HG03196 (cell line): ENCODE measurements at regions not wholly inside any gene's neighbourhood (a gene's known extent, or its start where the extent isn't known, plus 50 kb on each side); places are given as distances from the start of the nearest gene placed in this dataset.

Experiments
- ATAC-seq: cut with Tn5 transposase; IDR thresholded peaks from one replicate; pipeline ENCODE4 v1.9.1; 2021; ENCODE audit not compliant: unreplicated experiment

DNA sequence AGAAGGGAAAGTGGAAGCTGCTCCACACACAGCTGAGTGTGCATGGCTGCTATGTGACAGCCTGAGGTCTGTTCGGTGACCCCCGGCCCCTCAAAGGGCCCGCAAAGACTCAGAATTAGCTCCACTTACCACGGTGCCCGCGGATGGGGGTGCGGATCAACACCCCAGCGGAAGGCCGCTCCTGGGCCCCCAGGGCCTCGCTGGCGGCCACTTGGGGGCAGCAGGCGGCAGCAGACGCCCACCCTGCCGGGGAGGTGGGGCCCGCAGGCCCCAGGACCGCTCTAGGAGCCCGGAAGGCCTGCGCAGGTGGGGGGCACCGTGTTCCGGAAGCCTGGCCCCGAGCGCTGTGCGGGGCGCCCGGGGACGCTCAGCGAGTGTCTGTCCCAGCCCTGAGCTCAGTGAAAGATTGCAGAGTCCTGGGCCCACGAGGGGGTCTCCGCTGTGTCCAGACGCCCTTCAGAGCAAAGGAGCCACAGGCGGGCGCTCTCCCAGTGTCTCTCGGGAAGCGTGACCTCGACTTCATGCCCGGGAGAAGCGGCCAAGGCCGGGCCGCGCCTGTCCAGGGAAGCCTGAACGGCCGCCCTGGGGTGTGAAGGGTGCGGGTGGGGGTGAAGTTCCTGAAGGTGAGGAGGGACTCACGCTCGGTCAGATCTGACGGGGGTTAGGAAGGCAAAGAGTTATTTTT lies 118.7 kb downstream of the VAPA start:
- no peak for ATAC-seq

DNA sequence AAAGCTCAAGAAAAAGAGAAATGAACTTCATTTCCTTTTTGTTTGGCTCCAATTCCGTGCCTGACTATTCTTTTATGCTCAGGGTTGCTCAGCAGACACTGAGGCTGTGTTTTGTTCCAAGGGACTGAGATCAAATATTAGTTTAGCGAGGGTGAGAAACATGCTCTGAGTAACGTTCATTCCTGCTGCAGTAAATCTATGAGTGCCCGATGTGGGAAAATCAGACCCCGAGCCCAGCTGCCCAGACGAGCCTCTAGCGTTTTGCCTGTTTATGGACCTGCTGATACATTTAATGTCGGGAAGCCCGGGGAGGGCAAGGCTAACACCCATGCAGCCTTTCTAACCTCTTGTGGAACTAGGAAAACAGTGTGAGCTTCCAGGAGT lies 119.2 kb downstream of the VAPA start:
- no peak for ATAC-seq

GRCh38 chr18:10035281-10035991 lies 121.6 kb downstream of the VAPA start:
- no peak for ATAC-seq

DNA sequence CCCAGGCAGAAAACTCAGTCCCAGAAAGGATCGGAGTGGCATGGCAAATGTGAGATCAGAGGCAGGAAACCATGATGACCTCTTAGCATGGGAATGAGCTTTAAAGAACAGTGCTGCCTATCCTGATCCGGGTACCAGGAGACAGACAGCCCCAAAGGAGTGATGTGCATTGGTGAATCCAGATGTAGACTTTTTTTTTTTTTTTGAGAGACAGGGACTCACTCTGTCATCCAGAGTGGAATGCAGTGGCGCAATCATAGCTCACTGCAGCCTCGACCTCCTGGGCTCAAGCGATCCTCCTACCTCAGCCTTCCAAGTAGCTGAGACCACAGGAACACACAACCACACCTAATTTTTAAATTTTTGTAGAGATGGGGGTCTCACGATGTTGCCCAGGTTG lies 122.7 kb downstream of the VAPA start:
- no peak for ATAC-seq

DNA sequence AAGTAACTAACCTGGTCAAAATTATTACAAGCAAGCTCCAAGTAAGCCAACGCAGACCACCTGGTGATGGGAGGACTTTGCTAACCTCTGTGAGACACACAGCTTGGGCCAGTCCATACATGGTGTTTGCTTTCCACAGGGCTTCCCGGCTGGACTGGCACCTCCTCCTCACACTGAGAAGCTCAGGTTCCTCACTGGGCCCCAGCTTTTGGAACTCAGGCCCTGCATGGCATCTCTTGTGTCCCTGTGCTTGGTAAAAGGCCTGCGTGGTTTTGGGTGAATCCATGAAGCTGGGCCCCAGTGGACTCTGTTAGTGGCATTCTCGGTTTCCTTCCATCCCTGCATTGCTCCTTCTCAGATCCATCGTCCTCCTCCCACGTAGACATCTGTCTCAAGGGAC lies 123.4 kb downstream of the VAPA start:
- no peak for ATAC-seq

DNA sequence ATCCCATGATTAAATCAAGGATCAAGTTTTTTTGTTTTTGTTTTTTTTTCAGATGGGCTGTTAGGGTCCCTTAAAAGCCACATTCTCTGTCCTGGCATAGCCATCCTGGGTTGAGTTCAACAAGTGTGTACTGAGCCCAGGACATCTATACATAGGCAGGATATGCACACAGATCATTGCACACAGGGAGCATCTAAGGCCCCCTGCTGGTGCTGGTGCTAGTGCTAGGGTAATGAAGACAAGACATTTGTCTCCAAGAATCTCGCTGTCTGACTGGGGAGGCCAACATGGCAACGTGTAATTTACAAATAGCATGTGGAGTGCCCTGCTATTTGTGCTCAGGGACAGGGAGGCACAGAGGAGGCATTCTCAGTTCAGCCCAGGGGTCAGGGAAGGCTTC lies 124.5 kb downstream of the VAPA start:
- ATAC-seq: no peak

GRCh38 chr18:10040287-10041011 lies 126.6 kb downstream of the VAPA start:
- ATAC-seq: no peak

- no peak for ATAC-seq
Measured at GRCh38 chr18:10041180-10041579, 127.4 kb downstream of the VAPA start.

DNA sequence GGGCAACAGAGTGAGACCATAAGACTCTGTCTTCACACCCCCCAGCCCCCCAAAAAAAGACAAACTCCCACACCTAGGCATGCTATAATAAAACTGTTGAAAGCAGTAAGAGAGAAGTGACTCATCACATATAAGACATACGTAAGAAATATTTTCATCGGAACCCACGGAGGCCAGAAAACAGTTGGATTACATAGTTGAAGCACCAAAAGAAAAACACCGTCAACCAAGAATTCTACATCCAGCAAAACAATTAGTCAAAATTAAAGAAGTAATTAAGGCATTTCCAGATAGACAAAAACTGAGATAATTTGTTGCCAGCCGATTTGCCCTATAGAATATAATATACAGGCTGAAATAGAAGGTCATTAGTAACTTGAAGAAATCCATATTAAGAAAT lies 128.7 kb downstream of the VAPA start:
- ATAC-seq: no peak

DNA sequence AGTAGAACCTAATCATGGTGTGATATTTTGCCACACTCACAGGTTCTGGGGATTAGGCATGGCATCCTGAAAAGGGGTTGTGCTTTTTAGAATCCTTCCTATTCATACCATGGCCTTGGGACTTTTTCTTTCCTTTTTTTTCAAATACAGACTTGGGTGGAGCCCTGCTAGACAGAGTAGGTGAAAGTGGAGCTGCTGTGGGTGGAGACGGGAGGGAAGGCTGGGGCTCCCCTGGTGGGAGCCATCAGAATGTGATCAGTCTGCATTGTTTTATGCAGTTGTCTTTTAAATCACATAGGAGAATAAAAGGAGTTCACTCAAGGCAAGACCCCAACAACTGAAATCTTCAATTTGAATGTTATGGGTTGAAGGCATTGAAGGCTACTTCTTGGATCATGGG lies 130.2 kb downstream of the VAPA start:
- ATAC-seq: no peak

- ATAC-seq: no peak
Measured at GRCh38 chr18:10045296-10045891, 131.6 kb downstream of the VAPA start.

DNA sequence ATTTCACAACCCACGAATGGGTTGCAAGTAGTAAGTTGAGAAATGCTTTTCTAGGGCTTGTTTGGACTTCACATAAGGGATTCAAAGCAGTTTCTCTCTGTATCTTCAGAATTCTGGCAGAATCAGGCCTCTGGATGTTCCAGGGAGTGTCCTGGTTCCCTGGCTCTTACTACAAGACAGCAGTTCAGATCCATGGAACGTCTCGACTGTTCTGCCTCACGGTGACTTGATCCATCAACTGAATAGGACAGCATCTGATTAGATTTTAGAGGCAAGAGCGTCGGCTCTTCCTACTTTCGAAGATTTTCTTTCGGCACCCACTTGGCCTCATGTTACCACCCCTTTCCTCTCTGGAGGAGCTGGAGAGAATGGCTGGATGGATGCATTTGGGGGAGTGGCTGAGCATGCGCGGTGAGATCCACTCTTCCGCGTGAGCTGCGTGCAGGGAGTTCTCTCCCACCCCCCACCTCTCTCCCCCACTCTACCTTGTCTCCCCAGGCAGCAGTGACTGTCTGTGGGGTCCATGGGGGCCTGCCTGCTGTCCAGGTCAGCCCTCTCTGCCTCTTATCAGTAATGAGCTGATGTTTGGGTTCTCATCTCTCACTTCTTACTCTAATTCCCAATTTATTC lies 132.5 kb downstream of the VAPA start:
- no peak for ATAC-seq

- no peak for ATAC-seq
Measured at GRCh38 chr18:10047237-10047636, 133.4 kb downstream of the VAPA start.

- ATAC-seq: no peak
Measured at GRCh38 chr18:10049747-10050146, 135.9 kb downstream of the VAPA start.

DNA sequence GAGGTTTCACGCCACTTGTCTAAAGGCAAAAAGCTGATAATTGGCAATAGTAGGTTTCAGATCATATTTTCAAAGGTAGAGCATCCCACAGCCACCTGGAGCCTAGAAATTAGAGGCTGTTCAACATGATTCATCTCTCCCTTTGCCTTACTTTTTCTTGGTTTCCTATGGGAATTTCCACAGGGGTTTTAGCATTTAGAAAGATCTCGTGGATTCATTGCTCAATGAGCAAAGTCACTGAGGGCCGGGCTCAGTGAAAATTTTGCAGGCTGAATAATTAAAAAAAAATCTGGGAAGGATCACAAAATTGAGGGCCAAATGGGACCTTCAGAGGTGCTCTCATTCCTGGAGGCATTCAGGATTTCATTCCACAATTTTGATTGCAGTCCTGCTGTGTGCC lies 137.1 kb downstream of the VAPA start:
- ATAC-seq: no peak

DNA sequence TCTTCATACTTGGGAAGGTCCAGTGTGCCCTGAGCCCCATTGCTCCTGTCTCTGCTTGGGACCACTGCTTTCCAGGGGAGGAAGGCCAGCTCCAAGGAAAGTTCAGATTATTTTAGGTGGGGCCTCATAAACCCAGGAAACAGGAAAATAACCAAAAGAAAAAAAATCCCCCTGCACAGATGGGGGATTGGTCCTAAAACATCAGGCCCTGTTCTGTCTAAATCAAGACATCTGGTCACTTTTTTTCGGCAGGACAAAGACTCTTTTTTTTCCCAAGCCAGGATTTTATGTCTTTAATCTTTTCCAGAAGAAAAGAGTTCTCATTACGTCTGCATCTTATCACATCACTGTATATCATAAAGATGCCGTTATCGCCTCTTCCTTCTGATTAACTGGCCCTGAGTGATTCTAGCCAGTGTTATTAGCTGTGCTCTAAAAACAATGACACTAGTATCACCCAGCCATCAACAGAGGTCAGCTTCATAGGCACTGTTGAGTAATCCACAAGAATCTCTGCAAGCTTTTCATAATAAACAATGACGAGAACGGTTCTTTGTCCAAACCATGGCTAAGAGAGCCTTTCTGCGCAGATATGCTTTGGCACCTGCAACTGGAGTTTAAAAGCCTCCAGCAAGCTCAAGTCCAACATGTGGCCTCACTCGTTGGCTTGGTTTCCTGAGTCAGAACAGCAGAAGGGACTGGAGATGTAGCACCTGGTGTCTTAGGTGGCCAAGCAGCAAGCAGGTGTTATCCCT lies 138.2 kb downstream of the VAPA start:
- ATAC-seq: no peak

DNA sequence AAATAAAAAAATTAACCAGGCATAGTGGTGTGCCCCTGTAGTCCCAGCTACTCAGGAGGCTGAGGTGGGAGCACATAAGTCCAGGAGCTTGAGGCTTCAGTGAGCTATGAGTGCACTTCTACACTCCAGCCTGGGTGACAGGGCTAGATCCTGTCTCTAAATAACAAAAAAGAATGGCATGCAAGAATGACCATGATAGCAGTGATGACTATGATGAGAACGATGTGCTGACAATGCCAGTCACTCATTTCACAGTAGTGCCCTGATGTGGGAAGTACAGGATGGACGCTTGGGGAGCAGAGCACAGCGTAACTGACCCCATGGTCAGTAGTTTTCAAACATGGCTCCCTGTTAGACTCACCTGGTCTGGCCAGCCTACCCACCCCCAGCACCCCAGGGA lies 139.1 kb downstream of the VAPA start:
- ATAC-seq: no peak

GRCh38 chr18:10053861-10054260 lies 140.0 kb downstream of the VAPA start:
- no peak for ATAC-seq

GRCh38 chr18:10054366-10054765 lies 140.6 kb downstream of the VAPA start:
- no peak for ATAC-seq

DNA sequence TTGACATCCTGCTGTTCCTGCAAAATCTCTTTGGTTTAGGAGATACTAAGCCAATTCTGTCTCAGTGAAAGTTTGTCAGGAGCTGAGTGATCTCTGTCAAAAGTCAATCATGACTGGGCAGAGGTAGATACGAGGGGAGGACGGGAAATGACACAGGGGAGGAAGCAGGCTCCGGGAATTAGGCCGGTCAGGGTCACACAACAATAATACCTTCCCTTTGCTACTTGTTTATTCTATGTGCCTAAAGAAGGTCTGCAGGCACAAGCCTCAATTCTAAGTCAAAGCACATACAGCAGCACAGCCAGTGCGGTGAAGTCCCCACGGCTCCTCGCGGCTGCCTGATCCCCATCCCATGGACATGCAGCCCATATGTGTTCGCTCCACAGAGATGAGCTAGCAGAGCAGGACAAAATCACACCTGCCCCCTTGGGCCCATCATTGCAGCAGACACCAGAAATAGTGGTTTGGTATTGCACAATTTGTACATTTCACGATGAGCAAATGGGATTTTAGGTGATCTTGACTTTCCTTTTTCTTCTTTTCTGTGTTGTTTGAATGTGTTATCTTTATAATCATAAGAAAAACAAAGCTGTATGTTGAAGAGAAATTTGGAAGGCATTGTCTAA lies 141.4 kb downstream of the VAPA start:
- ATAC-seq: no peak
